ENCODE measurements at regions not wholly inside any gene's neighbourhood (a gene's known extent, or its start where the extent isn't known, plus 50 kb on each side); places are given as distances from the start of the nearest gene placed in this dataset.

- no peak overlapping the region for H3K9ac ChIP-seq (ENCODE audit: low read length)
- H3K27ac Mint-ChIP-seq = no peak overlapping the region
- no peaks in the 10 kb centered on the region for H3K27me3 ChIP-seq (replicated peaks in 1 of 4; ENCODE audit: control extremely low read depth in 1 of 4, control insufficient read depth in 3 of 4, insufficient read depth in 4 of 4, low read length in 3 of 4)
- no peaks in the 10 kb centered on the region for H3K9me3 Mint-ChIP-seq (ENCODE audit: insufficient read depth)
- intact Hi-C loops (cut with micrococcal nuclease) = no loop called here
- POLR2A ChIA-PET = no interaction called here
- no peaks in the 10 kb centered on the region for H3K4me1 Mint-ChIP-seq
- H3K4me2 ChIP-seq (replicated peaks; ENCODE audit: low read depth, low read length, poor library complexity, severe bottlenecking) = no peak overlapping the region
- no peak overlapping the region for H3K4me3 ChIP-seq (ENCODE audit: control extremely low read depth in 1 of 5, extremely low read depth in 1 of 5, insufficient read depth in 1 of 5, low read depth in 2 of 5, low read length in 4 of 5)
- no peak for ATAC-seq (ENCODE audit: low read depth)
- no peaks in the 10 kb centered on the region for H4K20me1 ChIP-seq (ENCODE audit: control insufficient read depth, insufficient read depth, low read length, poor library complexity, severe bottlenecking)
- no peak overlapping the region for H2AFZ ChIP-seq (ENCODE audit: insufficient read depth, low read depth, low read length, poor library complexity, severe bottlenecking)
- no peaks in the 10 kb centered on the region for H3K9me3 ChIP-seq (ENCODE audit: control extremely low read depth in 1 of 3, control insufficient read depth in 2 of 3, insufficient read depth in 1 of 3, low read length in 2 of 3)
- no peak overlapping the region for H3K27ac ChIP-seq (ENCODE audit: low read length in 2 of 2)
- no peaks in the 10 kb centered on the region for H3K4me1 ChIP-seq (ENCODE audit: control insufficient read depth in 2 of 2, insufficient read depth in 2 of 2, low read length in 2 of 2)
- no peak for TF ChIP-seq CTCF (IDR thresholded peaks at IDR 0.05)
- no peak for TF ChIP-seq EZH2 (IDR thresholded peaks at IDR 0.05; ENCODE audit: borderline replicate concordance, insufficient read depth, low read depth, low read length, poor library complexity, severe bottlenecking)
- no peaks in the 10 kb centered on the region for H3K36me3 ChIP-seq (replicated peaks in 1 of 2; ENCODE audit: control extremely low read depth in 1 of 2, control insufficient read depth in 1 of 2, extremely low read depth in 1 of 2, insufficient read depth in 2 of 2, low read length in 1 of 2)
- no peaks in the 10 kb centered on the region for H3K79me2 ChIP-seq (ENCODE audit: control insufficient read depth, insufficient read depth, low read length)
- H3K27me3 Mint-ChIP-seq = no peaks in the 10 kb centered on the region
- H3K4me3 Mint-ChIP-seq = no peak overlapping the region
- CTCF ChIA-PET = no interaction called here
- 100% methylated on average over 1 of the region's 6 CpGs for WGBS (ENCODE audit: insufficient coverage)
- DNase-seq = no peak
Measured at GRCh38 chr6:21947731-21948386, 349.0 kb downstream of the PRL start.

GRCh38 chr6:21949211-21949801 is 347.5 kb downstream of the PRL start:
- POLR2A ChIA-PET = no interaction called here
- Mint-ChIP-seq H3K4me1 (no peaks in the 10 kb centered on the region), H3K27me3 (no peaks in the 10 kb centered on the region), H3K27ac (no peak overlapping the region), H3K4me3 (no peak overlapping the region), H3K9me3 (ENCODE audit: insufficient read depth) (no peaks in the 10 kb centered on the region)
- H3K36me3 ChIP-seq (replicated peaks in 1 of 2; ENCODE audit: control extremely low read depth in 1 of 2, control insufficient read depth in 1 of 2, extremely low read depth in 1 of 2, insufficient read depth in 2 of 2, low read length in 1 of 2) = no peaks in the 10 kb centered on the region
- no peaks in the 10 kb centered on the region for H3K27me3 ChIP-seq (replicated peaks in 1 of 4; ENCODE audit: control extremely low read depth in 1 of 4, control insufficient read depth in 3 of 4, insufficient read depth in 4 of 4, low read length in 3 of 4)
- H3K4me2 ChIP-seq (replicated peaks; ENCODE audit: low read depth, low read length, poor library complexity, severe bottlenecking) = no peak overlapping the region
- H3K9me3 ChIP-seq (ENCODE audit: control extremely low read depth in 1 of 3, control insufficient read depth in 2 of 3, insufficient read depth in 1 of 3, low read length in 2 of 3) = no peaks in the 10 kb centered on the region
- H3K27ac ChIP-seq (ENCODE audit: low read length in 2 of 2) = no peak overlapping the region
- intact Hi-C loops (cut with micrococcal nuclease) = no loop called here
- H3K79me2 ChIP-seq (ENCODE audit: control insufficient read depth, insufficient read depth, low read length) = no peaks in the 10 kb centered on the region
- H3K4me1 ChIP-seq (ENCODE audit: control insufficient read depth in 2 of 2, insufficient read depth in 2 of 2, low read length in 2 of 2) = no peaks in the 10 kb centered on the region
- TF ChIP-seq CTCF (IDR thresholded peaks at IDR 0.05) (no peak), EZH2 (IDR thresholded peaks at IDR 0.05; ENCODE audit: borderline replicate concordance, insufficient read depth, low read depth, low read length, poor library complexity, severe bottlenecking) (no peak)
- DNase-seq = no peak
- ATAC-seq (ENCODE audit: low read depth) = no peak
- no peaks in the 10 kb centered on the region for H4K20me1 ChIP-seq (ENCODE audit: control insufficient read depth, insufficient read depth, low read length, poor library complexity, severe bottlenecking)
- CTCF ChIA-PET = no interaction called here
- H2AFZ ChIP-seq (ENCODE audit: insufficient read depth, low read depth, low read length, poor library complexity, severe bottlenecking) = no peak overlapping the region
- H3K4me3 ChIP-seq (ENCODE audit: control extremely low read depth in 1 of 5, extremely low read depth in 1 of 5, insufficient read depth in 1 of 5, low read depth in 2 of 5, low read length in 4 of 5) = no peak overlapping the region
- 67% methylated on average over 2 of the region's 3 CpGs for WGBS (ENCODE audit: insufficient coverage)
- no peak overlapping the region for H3K9ac ChIP-seq (ENCODE audit: low read length)

Measured in B cell (primary cell).